HG03108 (cell line): ENCODE measurements at regions not wholly inside any gene's neighbourhood (a gene's known extent, or its start where the extent isn't known, plus 50 kb on each side); places are given as distances from the start of the nearest gene placed in this dataset.

Experiments
- ATAC-seq: cut with Tn5 transposase; IDR thresholded peaks from one replicate; pipeline ENCODE4 v1.9.1; 2021; ENCODE audit warnings: moderate library complexity; ENCODE audit not compliant: unreplicated experiment

- no peak for ATAC-seq
Observed at GRCh38 chr20:1720845-1721475, 63.4 kb upstream of the SIRPG start.

GRCh38 chr20:1720226-1720625 is 62.6 kb upstream of the SIRPG start:
- ATAC-seq = no peak

- no peak for ATAC-seq
Observed at GRCh38 chr20:1718604-1719384, 61.2 kb upstream of the SIRPG start.

GRCh38 chr20:1712634-1713624 is 55.4 kb upstream of the SIRPG start:
- ATAC-seq = no peak

GRCh38 chr20:1711826-1712601 is 54.4 kb upstream of the SIRPG start:
- no peak for ATAC-seq

- no peak for ATAC-seq
Observed at GRCh38 chr20:1711266-1711665, 53.7 kb upstream of the SIRPG start.

- ATAC-seq = no peak
Observed at GRCh38 chr20:1710484-1710883, 52.9 kb upstream of the SIRPG start.

GRCh38 chr20:1707588-1708449 is 50.2 kb upstream of the SIRPG start:
- no peak for ATAC-seq
